HG03457 (cell line): ENCODE measurements at regions not wholly inside any gene's neighbourhood (a gene's known extent, or its start where the extent isn't known, plus 50 kb on each side); places are given as distances from the start of the nearest gene placed in this dataset.

ENCODE experiments used
- ATAC-seq: cut with Tn5 transposase; IDR thresholded peaks from one replicate; pipeline ENCODE4 v1.9.1; 2021; ENCODE audit warnings: moderate number of reproducible peaks; ENCODE audit not compliant: unreplicated experiment

DNA sequence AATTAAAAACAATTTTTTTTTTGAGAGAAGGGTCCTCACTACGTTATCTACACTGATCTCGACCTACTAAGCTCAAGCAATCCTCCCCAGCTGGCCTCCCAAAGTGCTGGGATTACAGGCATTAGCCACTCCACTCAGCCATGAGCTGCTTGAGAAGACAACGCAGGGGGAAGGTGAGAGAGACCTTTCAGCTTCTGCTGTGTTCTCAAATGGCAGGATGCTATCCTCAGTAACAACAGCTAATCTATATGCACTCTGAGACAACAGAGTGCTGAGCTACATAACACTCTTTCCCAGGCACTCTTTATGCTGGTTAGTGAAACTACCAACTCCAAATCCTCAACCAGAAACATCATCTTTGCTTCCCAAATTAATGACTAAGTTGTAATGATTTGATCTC is 526.1 kb downstream of the CCER1 start:
- no peak for ATAC-seq

DNA sequence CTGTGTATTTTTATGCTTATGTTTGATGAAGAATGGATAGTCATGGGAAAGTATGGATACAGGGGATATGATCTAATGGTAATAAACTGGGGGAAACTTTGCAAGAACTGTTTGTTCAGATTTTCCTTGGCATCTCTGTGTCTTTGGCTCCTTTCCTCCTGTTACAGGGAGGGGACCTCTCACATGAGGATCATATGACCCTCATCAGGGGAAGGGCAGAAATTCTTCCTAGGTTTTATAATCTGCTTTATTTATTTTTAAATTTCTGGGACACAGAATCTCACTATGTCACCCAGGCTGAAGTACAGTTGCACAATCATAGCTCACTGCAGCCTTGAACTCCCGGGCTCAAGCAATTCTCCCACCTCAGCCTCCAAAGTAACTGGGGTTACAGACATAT is 526.5 kb downstream of the CCER1 start:
- no peak for ATAC-seq

- no peak for ATAC-seq
Measured at GRCh38 chr12:90423965-90424364, 531.0 kb downstream of the CCER1 start.

- no peak for ATAC-seq
Measured at GRCh38 chr12:90410962-90411361, 544.0 kb downstream of the CCER1 start.

- no peak for ATAC-seq
Measured at GRCh38 chr12:90407841-90408240, 547.1 kb downstream of the CCER1 start.

DNA sequence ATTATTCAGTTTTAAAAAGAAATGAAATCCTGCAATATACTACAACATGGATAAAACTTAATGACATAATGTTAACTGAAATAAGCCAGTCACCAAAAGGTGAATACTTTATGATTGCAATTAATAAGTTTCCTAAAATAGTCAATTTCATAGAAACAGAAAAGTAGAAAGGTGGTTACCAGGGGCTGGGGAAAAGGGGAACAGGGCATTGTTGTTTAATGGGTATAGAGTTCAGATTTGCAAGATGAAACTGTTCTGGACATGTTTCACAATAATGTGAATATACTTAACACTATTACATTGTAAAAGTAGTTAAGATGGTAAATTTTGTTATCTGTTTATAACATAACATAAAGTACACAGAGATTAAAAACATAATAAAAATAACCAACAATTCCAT is 550.9 kb downstream of the CCER1 start:
- ATAC-seq = peak; percentile 73

DNA sequence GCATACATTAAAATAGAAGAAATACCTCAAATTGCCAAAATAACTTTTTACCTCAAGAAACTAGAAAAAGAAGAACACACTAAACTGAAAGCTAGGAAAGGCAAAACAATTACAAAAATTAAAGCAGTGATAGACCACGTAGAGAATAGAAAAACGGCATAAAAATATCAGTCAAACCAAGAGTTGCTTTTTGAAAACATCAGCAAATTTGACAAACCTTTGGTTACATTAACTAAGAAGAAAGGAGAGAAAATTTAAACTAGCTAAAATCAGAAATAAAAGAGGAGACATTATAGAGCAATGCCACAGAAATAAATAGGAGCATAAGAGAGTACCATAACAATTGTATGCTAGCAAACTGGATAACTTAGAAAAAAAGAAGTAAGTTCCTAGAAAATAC is 553.8 kb downstream of the CCER1 start:
- no peak for ATAC-seq

GRCh38 chr12:90399357-90399756 is 555.6 kb downstream of the CCER1 start:
- ATAC-seq = no peak

DNA sequence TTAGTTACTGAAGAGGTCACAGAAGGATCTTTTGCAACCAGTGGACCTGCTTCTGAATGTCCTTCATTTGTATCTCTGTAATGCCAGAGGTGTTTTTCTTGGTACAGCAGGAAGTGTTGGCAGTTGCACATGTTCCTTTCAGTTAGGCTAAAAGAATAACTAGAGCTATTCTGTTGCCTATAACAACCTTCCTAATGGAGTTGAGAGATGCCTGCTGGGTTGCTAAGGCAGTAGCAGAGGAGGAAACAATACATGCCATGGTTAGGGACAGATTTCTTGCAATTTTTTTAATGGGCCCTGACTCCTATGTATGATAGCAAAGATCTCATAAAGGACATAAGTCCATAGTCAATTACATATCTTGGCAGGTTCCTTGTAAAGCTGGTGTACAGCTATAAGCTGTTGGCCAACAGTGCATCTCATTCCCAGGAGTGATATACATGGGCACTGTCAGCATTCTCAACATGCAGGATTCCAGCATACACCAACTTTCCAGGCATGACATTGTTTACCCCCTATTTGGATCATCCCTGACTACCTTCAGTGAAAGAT is 556.6 kb downstream of the CCER1 start:
- no peak for ATAC-seq

DNA sequence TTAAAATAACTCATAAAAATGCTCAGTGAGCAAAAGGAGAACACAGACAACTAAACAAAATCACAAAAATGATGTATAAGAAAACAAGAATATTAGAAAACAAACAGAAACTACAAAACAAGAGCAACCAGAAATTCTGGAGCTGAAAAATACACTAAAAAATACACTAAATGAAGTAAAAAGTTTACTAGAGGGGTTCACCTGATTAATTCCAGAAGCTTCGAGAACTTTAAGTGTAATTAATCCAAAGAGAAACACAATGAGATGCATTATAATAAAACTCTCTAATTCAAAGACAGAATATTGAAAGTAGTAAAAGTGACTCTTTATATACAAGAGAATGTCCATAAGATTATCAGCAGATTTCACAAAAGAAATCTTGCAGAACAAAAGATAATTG is 558.4 kb downstream of the CCER1 start:
- no peak for ATAC-seq

- ATAC-seq = no peak
Measured at GRCh38 chr12:90393652-90394051, 561.3 kb downstream of the CCER1 start.

- no peak for ATAC-seq
Measured at GRCh38 chr12:90393089-90393488, 561.9 kb downstream of the CCER1 start.

DNA sequence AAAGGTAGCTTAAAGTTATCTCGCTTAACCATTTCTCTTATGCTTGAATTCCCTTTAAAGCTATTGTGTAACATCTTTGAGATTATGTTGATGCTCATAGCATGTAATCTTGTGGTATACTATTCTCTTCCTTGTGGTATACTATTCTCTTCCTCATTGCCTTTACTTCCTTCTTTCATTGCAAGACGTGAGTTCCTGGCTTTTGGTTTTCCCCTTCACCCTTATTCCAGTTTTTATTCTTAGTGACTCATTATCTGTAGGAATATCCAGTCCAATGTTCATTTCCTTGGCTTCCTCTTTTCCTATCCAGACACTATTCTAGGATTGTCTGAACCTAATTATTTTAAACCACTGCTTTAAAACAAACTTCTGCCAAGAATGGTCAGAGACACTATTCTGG is 564.0 kb downstream of the CCER1 start:
- no peak for ATAC-seq

GRCh38 chr12:90368081-90368480 is 586.9 kb downstream of the CCER1 start:
- ATAC-seq = no peak

GRCh38 chr12:90366286-90366685 is 588.7 kb downstream of the CCER1 start:
- ATAC-seq = no peak

DNA sequence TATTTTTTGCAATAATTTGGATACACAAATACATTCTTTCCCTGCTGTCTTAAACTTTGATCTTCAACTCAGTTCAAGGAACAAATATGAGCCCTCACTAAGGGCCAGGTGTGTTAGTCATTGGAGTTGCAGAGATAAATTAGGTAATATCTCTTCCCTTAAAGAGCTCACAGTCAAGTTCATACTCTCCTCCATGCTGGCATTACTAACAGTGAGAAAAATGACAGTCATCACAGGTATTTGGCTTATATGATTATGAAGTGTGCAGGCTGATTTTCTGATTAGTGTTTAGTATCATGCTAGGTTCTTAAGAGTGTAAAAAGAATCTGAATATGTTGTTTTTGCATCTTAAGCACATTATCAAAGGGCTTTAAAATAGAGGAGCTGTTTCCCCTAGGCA is 594.7 kb downstream of the CCER1 start:
- no peak for ATAC-seq

- ATAC-seq = no peak
Measured at GRCh38 chr12:90355711-90356355, 599.1 kb downstream of the CCER1 start.

- no peak for ATAC-seq
Measured at GRCh38 chr12:90343966-90344365, 611.0 kb downstream of the CCER1 start.

DNA sequence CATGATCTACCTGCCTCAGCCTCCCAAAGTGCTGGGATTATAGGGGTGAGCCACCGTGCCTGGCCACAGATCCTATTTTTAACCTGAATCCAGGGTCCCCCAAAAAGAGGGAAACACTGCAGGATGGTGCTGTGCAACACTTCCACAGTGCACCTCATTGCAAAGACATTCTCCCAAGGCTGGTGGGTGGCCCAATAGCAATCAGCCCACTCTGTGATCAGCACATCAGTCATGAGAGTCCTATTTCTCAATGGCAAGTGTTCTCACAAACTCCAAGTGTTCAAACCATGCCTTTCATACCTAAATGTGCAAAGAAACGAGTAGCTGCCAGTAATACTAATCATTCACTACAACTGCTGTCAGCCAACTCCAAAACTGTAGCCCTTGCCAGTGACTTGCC is 612.9 kb downstream of the CCER1 start:
- ATAC-seq = no peak

DNA sequence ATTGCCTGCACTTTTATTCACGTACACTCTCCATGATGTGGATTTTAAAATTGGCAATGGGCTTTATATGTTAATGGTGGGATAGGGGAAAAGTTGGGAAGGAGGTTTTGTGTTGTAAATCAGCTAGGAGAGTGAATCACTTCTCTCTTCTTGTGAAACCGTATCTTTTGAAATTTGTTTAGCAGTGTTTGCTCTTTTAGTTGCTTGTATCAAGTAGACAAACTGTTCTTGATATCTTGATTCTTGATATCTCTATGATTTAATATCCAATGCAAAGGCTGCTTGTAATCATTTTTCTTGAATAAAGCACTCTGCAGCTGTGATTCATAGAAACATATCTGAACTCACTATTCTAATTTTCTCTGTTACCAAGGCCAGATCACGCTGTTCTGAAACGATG is 615.1 kb downstream of the CCER1 start:
- no peak for ATAC-seq

- ATAC-seq = no peak
Measured at GRCh38 chr12:90338365-90338764, 616.6 kb downstream of the CCER1 start.

GRCh38 chr12:90337018-90337417 is 618.0 kb downstream of the CCER1 start:
- no peak for ATAC-seq

- ATAC-seq = no peak
Measured at GRCh38 chr12:90335566-90335965, 619.4 kb downstream of the CCER1 start.
